Chondrocyte (in vitro differentiated cells): ENCODE measurements at regions not wholly inside any gene's neighbourhood (a gene's known extent, or its start where the extent isn't known, plus 50 kb on each side); places are given as distances from the start of the nearest gene placed in this dataset.

Source experiments
- DNase-seq: peaks from one replicate; pipeline ENCODE4 v3.0.0; 2021; ENCODE audit warnings: mixed read lengths, low spot score
- H3K27ac Mint-ChIP-seq: one replicate; pipeline ENCODE4 v1.8.0; 2021; ENCODE audit warnings: mild to moderate bottlenecking, moderate library complexity, mixed read lengths; ENCODE audit not compliant: unreplicated experiment
- H3K27me3 Mint-ChIP-seq: 2 replicates; pipeline ENCODE4 v1.8.0; 2021; ENCODE audit warnings: low read depth, mixed read lengths
- H3K36me3 Mint-ChIP-seq: 2 replicates; pipeline ENCODE4 v1.8.0; 2021; ENCODE audit warnings: low read depth, mixed read lengths
- H3K4me1 Mint-ChIP-seq: 2 replicates; pipeline ENCODE4 v1.8.0; 2021; ENCODE audit warnings: low read depth, mild to moderate bottlenecking, mixed read lengths
- H3K4me3 Mint-ChIP-seq: one replicate; pipeline ENCODE4 v1.8.0; 2021; ENCODE audit warnings: mild to moderate bottlenecking, moderate library complexity, mixed read lengths; ENCODE audit not compliant: unreplicated experiment
- H3K9me3 Mint-ChIP-seq: 2 replicates; pipeline ENCODE4 v1.8.0; 2021; ENCODE audit warnings: low read depth, mixed read lengths
- CTCF ChIP-seq: fragments of 200-600 bp; sonication (generic); IDR thresholded peaks from 2 replicates; pipeline ENCODE4 v1.5.0; 2021; ENCODE audit warnings: antibody characterized with exemption, mild to moderate bottlenecking, moderate library complexity

DNA sequence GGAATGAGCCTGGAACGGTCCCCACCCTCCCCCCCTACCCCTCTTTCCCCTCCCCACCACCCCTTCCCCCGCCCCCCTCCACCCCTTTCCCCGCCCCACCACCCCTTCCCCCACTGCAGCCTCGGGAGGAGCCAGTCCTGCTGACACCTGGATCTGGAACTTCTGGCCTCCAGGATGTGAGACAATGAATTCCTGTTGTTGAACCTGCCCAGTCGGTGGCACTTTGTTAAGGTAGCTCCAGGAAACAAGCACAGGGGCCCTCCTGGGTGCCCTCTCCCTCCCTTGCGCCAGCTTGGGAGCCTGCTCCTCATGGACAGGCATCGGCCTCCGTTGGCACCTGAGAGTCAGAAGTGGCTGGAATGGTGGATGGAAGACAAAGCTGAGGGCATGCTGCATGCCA is 152.4 kb upstream of the FOXF1 start:
- no peak for TF ChIP-seq CTCF
- DNase-seq, result no peak
- no peak overlapping the region for H3K27ac Mint-ChIP-seq
- peaks cover 10% of the 10 kb centered on the region for H3K9me3 Mint-ChIP-seq
- H3K4me1 Mint-ChIP-seq, result peaks cover 7% of the 10 kb centered on the region
- H3K36me3 Mint-ChIP-seq, result no peaks in the 10 kb centered on the region
- H3K27me3 Mint-ChIP-seq, result peaks cover 39% of the 10 kb centered on the region
- H3K4me3 Mint-ChIP-seq, result no peak overlapping the region

DNA sequence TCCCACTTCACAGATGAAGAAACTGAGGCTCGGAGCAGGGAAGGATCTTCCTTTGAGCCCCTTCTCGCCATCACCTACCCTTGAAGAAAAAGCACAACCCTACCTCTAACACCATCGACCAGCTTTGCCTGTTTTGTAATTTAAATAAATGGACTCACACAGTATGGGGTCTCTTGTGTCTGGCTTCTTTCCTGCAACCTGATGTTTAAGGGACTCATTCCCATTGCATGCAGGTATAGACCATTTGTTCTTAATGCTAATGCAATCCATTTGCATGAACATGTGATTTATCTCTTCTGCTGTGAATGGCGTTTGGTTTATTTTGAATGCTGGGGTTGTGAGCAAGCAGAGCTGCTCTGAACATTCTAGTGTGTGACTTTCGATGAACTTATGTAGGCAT is 150.8 kb upstream of the FOXF1 start:
- no peak for DNase-seq
- Mint-ChIP-seq H3K4me3 (no peak overlapping the region), H3K4me1 (peaks cover 11% of the 10 kb centered on the region), H3K27ac (no peak overlapping the region), H3K9me3 (peaks cover 10% of the 10 kb centered on the region), H3K36me3 (no peaks in the 10 kb centered on the region), H3K27me3 (peaks cover 38% of the 10 kb centered on the region)
- TF ChIP-seq CTCF, result no peak

GRCh38 chr16:86362155-86362849 is 148.0 kb upstream of the FOXF1 start:
- H3K4me3 Mint-ChIP-seq, result no peak overlapping the region
- peaks cover 50% of the 10 kb centered on the region for H3K27me3 Mint-ChIP-seq
- TF ChIP-seq CTCF, result no peak
- peak; percentile 4 for DNase-seq
- no peaks in the 10 kb centered on the region for H3K36me3 Mint-ChIP-seq
- no peak overlapping the region for H3K27ac Mint-ChIP-seq
- no peaks in the 10 kb centered on the region for H3K9me3 Mint-ChIP-seq
- peaks cover 11% of the 10 kb centered on the region for H3K4me1 Mint-ChIP-seq

DNA sequence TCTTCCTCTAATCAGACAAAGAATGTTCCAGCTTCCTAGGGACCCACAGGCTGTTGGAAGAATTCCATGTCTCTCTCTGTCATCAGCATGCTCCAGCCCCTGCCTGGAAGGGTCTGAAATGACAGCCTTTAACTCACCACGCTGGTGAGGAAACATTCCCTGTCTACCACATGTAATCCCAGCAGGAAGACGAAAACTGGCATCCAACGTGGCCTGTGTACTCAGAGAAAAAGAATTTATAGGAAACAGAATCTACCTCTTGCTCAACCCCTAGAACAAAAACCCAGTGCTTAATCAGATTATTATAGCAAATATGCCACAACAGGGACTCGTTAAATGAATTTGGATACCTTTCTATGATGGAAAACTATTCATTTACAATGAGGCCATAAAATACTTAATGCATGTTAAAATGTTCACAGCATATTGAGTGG is 147.3 kb upstream of the FOXF1 start:
- Mint-ChIP-seq H3K4me3 (no peak overlapping the region), H3K27me3 (peaks cover 47% of the 10 kb centered on the region), H3K4me1 (peaks cover 11% of the 10 kb centered on the region), H3K27ac (no peak overlapping the region), H3K36me3 (no peaks in the 10 kb centered on the region), H3K9me3 (no peaks in the 10 kb centered on the region)
- DNase-seq, result peak; percentile 6
- no peak for TF ChIP-seq CTCF

GRCh38 chr16:86363836-86364618 is 146.3 kb upstream of the FOXF1 start:
- Mint-ChIP-seq H3K9me3 (no peaks in the 10 kb centered on the region), H3K36me3 (no peaks in the 10 kb centered on the region), H3K27me3 (peaks cover 46% of the 10 kb centered on the region), H3K27ac (no peak overlapping the region), H3K4me3 (no peak overlapping the region), H3K4me1 (peaks cover 11% of the 10 kb centered on the region)
- no peak for DNase-seq
- TF ChIP-seq CTCF, result no peak
